Mesendoderm (in vitro differentiated cells): ENCODE measurements at regions not wholly inside any gene's neighbourhood (a gene's known extent, or its start where the extent isn't known, plus 50 kb on each side); places are given as distances from the start of the nearest gene placed in this dataset.
"Not testable (repeated sequence)": the region's sequence is repeated elsewhere in the genome, so short reads cannot be mapped to it uniquely, and the experiment has no call there.

Experiments
- DNase-seq: peaks from one replicate; pipeline ENCODE4 v3.0.0; 2013
- H2AK5ac ChIP-seq: 2 replicates; pipeline ENCODE4 v1.6.1; 2013; ENCODE audit warnings: low read length, inconsistent platforms
- H2BK120ac ChIP-seq: 2 replicates; pipeline ENCODE4 v1.6.1; 2013; ENCODE audit warnings: low read depth, mild to moderate bottlenecking, low read length, moderate library complexity, mixed read lengths
- H2BK15ac ChIP-seq: replicated peaks from 2 replicates; pipeline ENCODE4 v1.6.1; 2013; ENCODE audit warnings: low read depth, mild to moderate bottlenecking, moderate library complexity
- H2BK5ac ChIP-seq: 2 replicates; pipeline ENCODE4 v1.6.1; 2013; ENCODE audit warnings: low read length, inconsistent platforms
- H3K18ac ChIP-seq: 2 replicates; pipeline ENCODE4 v1.6.1; 2013; ENCODE audit warnings: mild to moderate bottlenecking, low read length, mixed read lengths
- H3K23ac ChIP-seq: one replicate; pipeline ENCODE4 v1.6.1; 2013; ENCODE audit warnings: low read length
- H3K27ac ChIP-seq: 2 replicates; pipeline ENCODE4 v1.5.1; 2013; ENCODE audit warnings: low read depth, mild to moderate bottlenecking, inconsistent platforms, low read length, moderate library complexity
- H3K27me3 ChIP-seq: 2 replicates; pipeline ENCODE4 v1.6.1; 2013; ENCODE audit warnings: low read length, control low read depth, mild to moderate bottlenecking, inconsistent platforms; ENCODE audit not compliant: insufficient read depth, poor library complexity
- H3K36me3 ChIP-seq: 2 replicates; pipeline ENCODE4 v1.6.1; 2013; ENCODE audit warnings: low read length, inconsistent platforms; ENCODE audit not compliant: control insufficient read depth, insufficient read depth
- H3K4ac ChIP-seq: one replicate; pipeline ENCODE4 v1.6.1; 2013; ENCODE audit warnings: low read depth, mild to moderate bottlenecking, low read length, moderate library complexity
- H3K4me1 ChIP-seq: 2 replicates; pipeline ENCODE4 v1.6.1; 2013; ENCODE audit warnings: low read depth, low read length, inconsistent platforms; ENCODE audit not compliant: control insufficient read depth
- H3K4me2 ChIP-seq: 2 replicates; pipeline ENCODE4 v1.6.1; 2013; ENCODE audit warnings: low read length
- H3K4me3 ChIP-seq: 2 replicates; pipeline ENCODE4 v1.5.1; 2013; ENCODE audit warnings: mild to moderate bottlenecking, low read length
- H3K56ac ChIP-seq: one replicate; pipeline ENCODE4 v1.6.1; 2013; ENCODE audit warnings: low read length
- H3K79me1 ChIP-seq: 2 replicates; pipeline ENCODE4 v1.6.1; 2013; ENCODE audit warnings: low read length, inconsistent platforms
- H3K79me2 ChIP-seq: 2 replicates; pipeline ENCODE4 v1.6.1; 2013; ENCODE audit warnings: mild to moderate bottlenecking, low read length; ENCODE audit not compliant: control insufficient read depth, insufficient read depth
- H3K9ac ChIP-seq: 2 replicates; pipeline ENCODE4 v1.6.1; 2013; ENCODE audit warnings: low read length, inconsistent platforms
- H4K5ac ChIP-seq: one replicate; pipeline ENCODE4 v1.6.1; 2013; ENCODE audit warnings: low read length
- H4K8ac ChIP-seq: one replicate; pipeline ENCODE4 v1.6.1; 2013; ENCODE audit warnings: low read depth, mild to moderate bottlenecking, control low read depth, low read length, moderate library complexity
- WGBS: extraction: QIAGEN DNeasy Blood & Tissue Kit; methylation state at CpG from one replicate; pipeline ENCODE4 v1.1.7; 2013; ENCODE audit warnings: low lambda C conversion rate, missing lambda C conversion rate; ENCODE audit not compliant: insufficient coverage; ENCODE audit errors: extremely low coverage; 5-methylcytosine and 5-hydroxymethylcytosine counted together

GRCh38 chr20:48403167-48403761, 424.5 kb downstream of the PREX1 start:
- Histone ChIP-seq H2BK15ac (no peak overlapping the region), H4K5ac (no peak overlapping the region), H2BK5ac (no peak overlapping the region), H3K18ac (no peak overlapping the region), H3K4ac (no peak overlapping the region), H3K56ac (no peak overlapping the region), H3K36me3 (no peaks in the 10 kb centered on the region), H3K27ac (no peak overlapping the region), H2AK5ac (no peak overlapping the region), H3K4me2 (no peak overlapping the region), H3K9ac (no peak overlapping the region), H3K4me1 (peaks cover 2% of the 10 kb centered on the region), H3K4me3 (no peak overlapping the region), H3K79me1 (no peaks in the 10 kb centered on the region), H4K8ac (no peak overlapping the region), H3K23ac (no peak overlapping the region), H2BK120ac (no peak overlapping the region), H3K79me2 (no peaks in the 10 kb centered on the region), H3K27me3 (no peaks in the 10 kb centered on the region)
- DNase-seq = no peak
- whole genome bisulfite sequencing = no CpG with 5 or more reads among the region's 7 CpGs

GRCh38 chr20:48401359-48401758, 426.4 kb downstream of the PREX1 start:
- H3K4me3 ChIP-seq = no peak overlapping the region
- no peak overlapping the region for H2BK15ac ChIP-seq
- WGBS = no CpG with 5 or more reads among the region's 6 CpGs
- no peak overlapping the region for H3K9ac ChIP-seq
- no peaks in the 10 kb centered on the region for H3K79me2 ChIP-seq
- H3K79me1 ChIP-seq = no peaks in the 10 kb centered on the region
- H3K18ac ChIP-seq = no peak overlapping the region
- H3K36me3 ChIP-seq = no peaks in the 10 kb centered on the region
- no peak overlapping the region for H3K4ac ChIP-seq
- no peak overlapping the region for H3K4me2 ChIP-seq
- no peak overlapping the region for H2BK120ac ChIP-seq
- H3K27me3 ChIP-seq = no peaks in the 10 kb centered on the region
- no peak overlapping the region for H3K23ac ChIP-seq
- no peak overlapping the region for H4K5ac ChIP-seq
- H3K27ac ChIP-seq = no peak overlapping the region
- H4K8ac ChIP-seq = no peak overlapping the region
- H3K56ac ChIP-seq = no peak overlapping the region
- H2AK5ac ChIP-seq = no peak overlapping the region
- DNase-seq = no peak
- H3K4me1 ChIP-seq = no peaks in the 10 kb centered on the region
- H2BK5ac ChIP-seq = no peak overlapping the region

- no CpG with 5 or more reads among the region's 8 CpGs for WGBS
- DNase-seq = no peak
- H3K23ac ChIP-seq = no peak overlapping the region
- H3K36me3 ChIP-seq = no peaks in the 10 kb centered on the region
- no peak overlapping the region for H2BK120ac ChIP-seq
- no peaks in the 10 kb centered on the region for H3K79me1 ChIP-seq
- no peak overlapping the region for H4K8ac ChIP-seq
- H3K4me1 ChIP-seq = no peaks in the 10 kb centered on the region
- no peak overlapping the region for H2BK5ac ChIP-seq
- no peaks in the 10 kb centered on the region for H3K79me2 ChIP-seq
- no peak overlapping the region for H3K4me2 ChIP-seq
- no peak overlapping the region for H2BK15ac ChIP-seq
- no peak overlapping the region for H3K9ac ChIP-seq
- H3K27me3 ChIP-seq = no peaks in the 10 kb centered on the region
- no peak overlapping the region for H2AK5ac ChIP-seq
- no peak overlapping the region for H4K5ac ChIP-seq
- no peak overlapping the region for H3K56ac ChIP-seq
- no peak overlapping the region for H3K18ac ChIP-seq
- no peak overlapping the region for H3K4ac ChIP-seq
- no peak overlapping the region for H3K4me3 ChIP-seq
- no peak overlapping the region for H3K27ac ChIP-seq
Measured at GRCh38 chr20:48400009-48400408, 427.8 kb downstream of the PREX1 start.

GRCh38 chr20:48398506-48399449, 429.0 kb downstream of the PREX1 start:
- no peak overlapping the region for H3K18ac ChIP-seq
- no peak overlapping the region for H3K4ac ChIP-seq
- no peak overlapping the region for H3K9ac ChIP-seq
- no peak overlapping the region for H3K27ac ChIP-seq
- no peaks in the 10 kb centered on the region for H3K36me3 ChIP-seq
- no peak overlapping the region for H2BK120ac ChIP-seq
- H4K8ac ChIP-seq = no peak overlapping the region
- DNase-seq = no peak
- no peaks in the 10 kb centered on the region for H3K79me2 ChIP-seq
- H3K27me3 ChIP-seq = no peaks in the 10 kb centered on the region
- H4K5ac ChIP-seq = no peak overlapping the region
- H3K79me1 ChIP-seq = no peaks in the 10 kb centered on the region
- no peak overlapping the region for H3K23ac ChIP-seq
- no peak overlapping the region for H3K4me2 ChIP-seq
- H3K4me3 ChIP-seq = no peak overlapping the region
- H3K4me1 ChIP-seq = no peaks in the 10 kb centered on the region
- no CpG with 5 or more reads among the region's 16 CpGs for WGBS
- H2AK5ac ChIP-seq = no peak overlapping the region
- H3K56ac ChIP-seq = no peak overlapping the region
- H2BK5ac ChIP-seq = no peak overlapping the region
- H2BK15ac ChIP-seq = no peak overlapping the region

- H3K23ac ChIP-seq, H3K27ac ChIP-seq, DNase-seq, H4K8ac ChIP-seq, H3K56ac ChIP-seq, H3K27me3 ChIP-seq, H3K4me2 ChIP-seq, H3K79me2 ChIP-seq, H3K4me1 ChIP-seq, H3K9ac ChIP-seq, H3K36me3 ChIP-seq, H3K4me3 ChIP-seq, H3K18ac ChIP-seq, H3K4ac ChIP-seq, H4K5ac ChIP-seq, H3K79me1 ChIP-seq, H2BK5ac ChIP-seq, H2AK5ac ChIP-seq, H2BK120ac ChIP-seq, H2BK15ac ChIP-seq: not testable (repeated sequence)
- no CpG with 5 or more reads among the region's 19 CpGs for WGBS
Measured at GRCh38 chr20:48396981-48397861, 430.6 kb downstream of the PREX1 start.
